ENCODE measurements at regions not wholly inside any gene's neighbourhood (a gene's known extent, or its start where the extent isn't known, plus 50 kb on each side); places are given as distances from the start of the nearest gene placed in this dataset.
"Not testable (repeated sequence)": the region's sequence is repeated elsewhere in the genome, so short reads cannot be mapped to it uniquely, and the experiment has no call there.

DNA sequence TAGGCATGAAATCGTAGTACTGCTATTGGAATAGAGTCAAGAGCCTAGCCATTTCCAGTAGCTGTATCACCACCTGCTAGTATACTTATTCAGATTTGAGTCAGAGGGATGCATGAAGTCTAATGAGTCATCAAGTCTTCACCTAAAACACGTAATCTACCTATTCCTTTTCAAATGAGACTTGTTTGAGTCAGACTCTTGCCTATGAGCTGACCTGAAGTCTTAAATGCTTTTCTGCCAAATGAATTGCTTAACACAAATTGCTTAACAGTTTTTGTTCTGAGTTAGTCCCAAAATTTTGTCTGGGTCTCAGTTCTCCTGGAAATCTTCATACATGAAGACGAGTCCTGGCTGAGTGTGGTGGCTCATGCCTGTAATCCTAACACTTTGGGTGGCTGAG lies 165.2 kb downstream of the GNAT3 start:
- no peak for DNase-seq

DNA sequence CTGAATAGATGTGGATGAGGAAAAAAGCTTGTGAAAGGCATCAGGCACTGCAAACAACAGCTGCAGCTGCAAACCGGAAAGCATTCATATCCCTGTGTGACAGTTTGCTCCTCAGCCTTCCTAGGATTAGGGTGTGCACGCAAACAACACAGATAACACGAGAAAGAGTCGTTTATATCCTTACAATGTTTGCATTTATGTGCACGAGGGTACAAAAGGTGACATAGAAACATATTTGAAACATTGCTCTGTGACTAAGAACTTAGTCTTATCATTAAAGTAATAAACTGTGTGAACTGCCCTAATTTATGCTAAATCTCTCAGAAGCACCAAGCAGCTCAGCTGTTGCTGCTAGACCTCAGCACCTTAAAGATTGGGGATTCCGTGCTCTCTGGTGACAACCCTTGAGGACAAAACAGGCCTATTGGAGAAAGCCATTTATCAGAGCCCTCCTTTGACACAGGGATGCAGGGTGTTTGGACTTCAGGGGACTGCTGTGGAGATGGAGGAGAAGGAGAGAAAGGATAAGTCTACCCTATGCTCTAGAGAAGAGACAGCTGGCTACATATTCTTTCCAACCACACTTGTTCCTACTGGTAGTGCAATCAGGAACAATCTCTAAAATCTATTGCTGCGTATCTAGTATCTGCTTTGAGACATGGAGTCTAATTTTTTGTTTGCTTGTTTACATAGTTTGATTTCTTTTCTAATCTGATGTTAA lies 176.2 kb downstream of the GNAT3 start:
- DNase-seq, result no peak

DNA sequence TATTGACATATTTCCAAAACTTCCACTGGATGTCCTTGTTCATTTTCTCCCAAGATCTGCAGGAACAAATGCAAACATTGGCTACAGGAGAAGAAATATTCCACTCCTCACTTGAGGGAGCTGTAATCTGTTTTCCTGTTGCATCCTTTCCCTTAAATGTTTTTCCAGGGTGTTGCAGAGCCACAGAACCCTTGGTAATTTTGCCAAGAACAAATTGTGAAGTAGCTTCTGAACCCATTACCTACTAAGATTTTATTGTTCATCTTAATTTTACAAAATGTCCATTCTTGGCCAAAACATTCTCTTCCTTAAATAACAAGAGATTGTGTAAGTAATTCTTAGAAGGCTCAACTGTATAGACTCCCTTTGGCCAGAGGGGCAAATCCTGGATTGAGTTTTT lies 177.0 kb downstream of the GNAT3 start:
- no peak for DNase-seq

DNA sequence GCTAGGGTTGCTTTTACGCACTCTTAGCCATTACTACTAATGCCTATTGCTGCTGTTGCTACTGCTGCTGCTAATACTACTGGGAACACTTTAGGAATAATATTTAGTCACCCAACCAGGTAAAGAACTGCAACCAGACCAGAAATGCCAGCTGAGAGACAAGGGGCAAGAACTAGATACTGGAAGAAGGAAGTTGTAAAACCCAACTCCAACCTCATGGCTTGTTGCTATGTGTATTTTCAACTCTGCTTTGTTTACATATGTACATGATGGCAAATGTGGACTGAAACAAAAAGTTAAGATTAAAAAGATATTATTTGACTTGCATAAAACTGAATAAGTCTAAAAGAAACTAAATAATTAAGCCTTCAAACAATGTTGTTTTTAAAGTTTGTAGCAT lies 177.7 kb downstream of the GNAT3 start:
- no peak for DNase-seq

DNA sequence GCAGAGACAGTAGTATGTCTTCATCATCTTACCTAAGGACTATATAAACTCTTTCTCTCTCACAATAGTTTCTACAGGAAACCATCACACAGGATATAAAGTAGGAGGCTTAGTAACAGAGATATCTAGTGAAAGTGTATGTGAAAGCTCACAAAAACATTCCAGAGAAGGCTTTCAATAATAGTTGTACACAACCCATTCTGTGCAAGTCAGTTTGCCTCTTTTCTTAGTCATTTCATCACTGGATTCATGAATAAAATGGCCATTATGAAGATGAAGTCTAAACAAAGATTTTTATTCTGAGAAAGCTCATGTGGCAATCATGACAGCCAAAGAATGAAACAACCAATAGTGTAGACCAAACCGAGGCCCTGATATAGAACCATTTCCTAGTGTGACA lies 178.8 kb downstream of the GNAT3 start:
- no peak for DNase-seq

DNA sequence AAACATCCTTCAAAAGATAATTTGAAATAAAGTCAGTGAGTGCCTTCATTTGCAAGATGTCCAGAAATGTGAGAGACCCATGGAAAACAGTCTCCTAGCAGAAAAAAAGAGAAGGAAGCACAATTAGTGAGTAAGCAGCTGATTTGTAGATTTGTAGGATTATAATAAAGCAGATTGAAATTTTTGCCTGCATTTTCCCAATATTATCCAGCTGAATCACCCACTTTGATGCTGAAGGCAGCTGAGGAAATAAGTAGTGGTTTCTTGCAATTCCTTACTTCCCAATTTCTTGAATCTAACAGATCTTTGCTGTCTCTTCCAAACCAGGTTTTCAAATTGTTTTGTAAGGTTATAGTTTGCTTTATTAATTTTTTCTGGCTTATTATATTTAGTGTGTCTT lies 181.4 kb downstream of the GNAT3 start:
- no peak for DNase-seq

DNA sequence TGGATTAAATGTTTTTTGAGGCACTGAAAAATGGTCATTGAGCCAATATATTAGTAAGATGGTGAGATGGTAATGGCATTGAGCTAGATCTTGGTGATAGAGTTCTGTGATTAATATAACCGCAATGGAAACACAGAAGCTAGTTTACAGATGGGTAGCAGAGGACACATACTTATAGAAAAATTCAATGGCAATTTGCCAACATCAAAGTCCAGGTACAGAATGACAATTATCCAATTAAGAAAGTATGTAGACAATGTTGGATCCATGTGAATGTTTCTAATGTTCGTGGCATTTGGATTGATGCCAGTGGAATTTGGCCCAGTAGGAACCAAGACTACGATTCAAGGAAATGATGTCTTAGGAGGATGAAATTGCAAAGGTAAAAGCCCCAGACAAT lies 187.8 kb downstream of the GNAT3 start:
- no peak for DNase-seq

DNA sequence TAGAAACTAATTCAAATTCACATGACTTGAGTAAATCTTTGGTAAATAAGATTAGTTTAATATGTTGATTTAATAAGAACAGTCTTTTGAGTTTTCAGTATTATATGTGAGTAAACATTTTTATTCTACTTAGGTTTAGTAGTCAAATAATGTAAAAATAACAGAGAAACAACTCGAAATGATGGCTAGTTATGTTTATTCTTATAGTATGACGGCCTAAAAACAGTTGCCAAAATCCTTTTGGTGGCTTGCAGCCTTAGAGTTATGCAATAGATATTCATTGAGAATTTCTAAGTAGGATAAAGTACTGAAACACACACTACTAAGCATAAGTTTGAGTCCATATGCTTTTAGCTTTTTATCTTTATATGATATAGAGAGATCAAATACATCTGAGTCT lies 184.8 kb downstream of the GNAI1 start:
- DNase-seq, result no peak

DNA sequence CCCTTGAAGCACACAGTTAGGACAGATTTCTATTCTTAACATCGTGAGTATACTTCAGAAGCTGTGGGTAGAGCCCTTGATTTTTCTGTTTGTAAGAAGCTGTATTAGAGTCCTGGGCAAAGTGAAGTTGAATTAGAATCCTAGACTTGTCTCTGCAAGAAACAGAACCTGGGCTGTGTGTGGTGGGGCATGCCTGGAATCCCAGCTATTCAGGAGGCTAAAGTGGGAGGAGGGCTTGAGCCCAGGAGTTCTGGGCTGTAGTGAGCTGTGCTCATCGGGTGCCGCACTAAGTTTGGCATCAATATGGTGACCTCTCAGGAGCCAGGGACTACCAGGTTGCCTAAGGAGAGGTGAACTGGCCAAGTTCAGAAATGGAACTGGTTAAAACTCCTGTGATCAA lies 183.4 kb downstream of the GNAI1 start:
- no peak for DNase-seq

DNA sequence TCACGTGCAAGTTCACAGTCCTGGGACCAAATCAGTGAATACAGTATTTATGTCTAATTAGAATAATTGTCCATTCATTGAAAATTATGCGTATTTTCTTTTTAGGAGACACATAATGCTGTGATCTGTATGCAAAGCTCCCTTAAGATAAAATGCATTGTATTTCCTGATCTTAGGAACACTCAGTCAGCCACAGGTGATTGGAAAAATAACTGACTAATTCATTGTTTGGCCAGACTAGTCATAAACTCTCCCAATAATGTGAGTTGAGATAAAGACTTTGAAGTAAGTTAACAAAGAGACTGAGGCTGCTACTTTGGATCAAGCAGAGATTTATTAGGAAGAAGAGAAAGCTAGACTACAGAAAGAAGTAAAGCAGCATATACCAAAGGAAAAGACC lies 182.2 kb downstream of the GNAI1 start:
- no peak for DNase-seq

DNA sequence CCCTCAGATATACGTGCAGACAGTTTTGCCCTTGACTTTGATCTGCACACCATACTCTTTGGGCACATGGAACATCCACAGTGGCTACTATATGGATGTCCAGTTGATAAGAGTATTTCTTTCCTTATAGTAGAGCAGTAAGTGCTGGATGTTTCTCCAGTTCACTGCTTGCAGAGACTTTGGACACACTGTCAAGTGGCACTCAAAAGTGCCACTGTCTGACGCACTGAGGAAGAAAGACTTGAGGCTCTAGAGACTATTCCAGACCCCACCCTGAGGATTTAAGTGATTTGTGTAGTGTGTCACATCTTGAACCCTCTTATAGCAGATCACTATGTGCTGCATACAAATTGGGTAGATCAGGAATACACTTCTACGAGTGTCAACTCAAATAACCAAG lies 179.1 kb downstream of the GNAI1 start:
- DNase-seq, result no peak

DNA sequence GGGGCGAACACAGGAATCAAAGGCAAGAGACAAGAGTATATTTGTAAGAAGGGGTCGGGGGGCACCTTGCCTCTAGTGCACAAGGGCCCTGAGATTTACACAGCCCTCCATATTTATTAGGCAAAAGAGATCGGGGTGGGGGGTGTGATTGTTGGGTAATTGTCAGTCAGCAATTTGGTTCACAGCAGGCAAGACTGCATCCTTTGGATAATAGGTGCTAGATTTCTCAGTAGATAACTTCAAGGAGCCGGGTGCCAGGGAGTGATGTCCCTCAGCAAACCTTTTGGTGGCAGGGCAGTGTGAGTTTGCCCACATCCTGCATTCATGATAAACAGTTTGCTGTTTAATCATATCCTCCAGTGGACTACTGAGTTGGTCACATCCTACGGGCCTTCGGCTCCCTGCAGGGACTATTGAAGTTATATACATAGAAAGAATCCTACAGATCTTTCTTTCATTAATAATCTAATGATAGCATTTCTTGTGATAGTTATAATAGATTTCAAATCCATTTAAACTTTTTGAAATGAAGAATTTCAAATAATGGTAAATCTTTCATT lies 178.5 kb downstream of the GNAI1 start:
- DNase-seq, result no peak

DNA sequence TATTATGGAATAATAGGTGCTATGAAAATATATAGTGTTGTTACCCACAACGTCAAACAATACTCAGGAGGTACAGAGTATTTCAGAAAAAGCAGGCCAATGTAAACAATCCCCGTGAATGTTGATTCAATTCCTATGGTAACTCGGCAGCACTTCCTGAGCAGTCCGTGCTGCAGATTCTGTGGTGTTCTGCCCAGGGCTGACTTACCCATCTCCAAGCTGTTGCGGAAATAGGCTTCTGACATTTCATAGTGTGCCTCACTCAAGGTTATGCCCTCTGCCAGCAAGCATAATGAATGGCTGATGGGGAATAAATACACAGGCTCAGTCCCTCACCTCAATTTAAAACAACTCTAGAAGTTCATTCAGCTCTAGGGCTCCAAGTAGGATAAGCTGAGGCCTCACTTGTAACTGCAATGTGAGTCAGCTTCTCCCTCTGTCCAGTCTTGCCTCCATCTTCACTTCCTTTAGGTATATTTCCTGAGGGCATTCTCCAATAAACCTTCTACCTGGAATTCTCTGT lies 177.6 kb downstream of the GNAI1 start:
- DNase-seq, result no peak

DNA sequence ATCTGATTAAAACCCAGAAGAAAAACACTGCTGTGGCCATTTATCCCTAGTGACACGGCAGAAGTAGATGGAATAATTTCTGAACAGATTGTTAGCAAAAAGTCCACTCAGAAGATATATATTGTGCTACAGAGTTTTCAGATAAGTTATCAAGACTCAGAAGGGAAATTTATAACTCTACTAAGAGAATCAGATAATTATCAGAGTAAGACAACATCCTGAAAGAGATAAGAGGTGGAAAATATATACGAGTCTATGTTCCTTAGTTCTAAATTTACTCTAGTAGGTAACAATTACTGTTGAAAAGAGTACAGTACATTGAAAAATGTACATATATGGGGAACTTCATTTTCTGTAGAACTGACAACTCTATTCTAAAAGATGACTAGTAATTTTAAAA lies 176.7 kb downstream of the GNAI1 start:
- no peak for DNase-seq

DNA sequence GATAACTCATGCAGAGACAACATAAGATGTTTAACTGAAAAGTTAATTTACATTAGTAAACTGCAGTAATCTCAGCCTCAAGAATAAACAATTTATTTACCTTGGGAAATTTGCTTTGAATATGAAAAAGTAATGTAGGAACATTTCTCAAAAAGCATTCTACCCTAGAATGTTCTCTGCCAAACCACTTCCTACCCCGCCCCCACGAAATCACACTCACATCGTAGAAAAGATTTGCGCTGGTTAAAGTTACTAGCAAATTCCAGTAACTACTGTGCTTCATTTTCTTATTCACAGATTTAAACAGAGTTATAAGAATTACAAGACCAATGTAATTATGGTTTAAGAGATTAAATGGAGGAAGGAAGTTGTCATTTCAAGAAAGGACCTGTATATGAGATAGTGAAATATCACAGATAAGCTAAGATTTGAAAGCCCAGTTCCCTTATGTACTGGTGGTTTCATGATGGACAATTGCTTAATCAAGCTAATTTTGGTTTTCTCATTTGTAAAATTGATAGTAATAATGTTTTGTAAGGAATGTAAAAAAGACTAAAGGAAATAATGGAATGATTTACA lies 175.4 kb downstream of the GNAI1 start:
- DNase-seq, result no peak

DNA sequence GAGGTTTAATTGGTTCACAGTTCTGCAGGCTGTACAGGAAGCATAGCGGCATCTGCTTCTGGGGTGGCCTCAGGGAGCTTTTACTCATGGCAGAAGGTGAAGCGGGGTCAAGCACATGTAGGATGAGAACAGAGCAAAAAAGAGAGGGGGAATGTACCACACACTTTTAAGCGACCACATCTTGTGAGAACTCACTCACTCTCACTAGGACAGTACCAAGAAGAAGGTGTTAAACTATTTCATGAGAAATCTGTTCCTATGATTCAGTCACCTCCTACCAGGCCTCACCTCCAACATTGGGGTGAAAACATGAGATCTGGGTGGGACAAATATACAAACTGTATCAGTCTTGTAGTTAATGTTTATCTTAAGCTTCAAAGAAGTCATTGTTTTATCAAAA lies 174.7 kb downstream of the GNAI1 start:
- no peak for DNase-seq

DNA sequence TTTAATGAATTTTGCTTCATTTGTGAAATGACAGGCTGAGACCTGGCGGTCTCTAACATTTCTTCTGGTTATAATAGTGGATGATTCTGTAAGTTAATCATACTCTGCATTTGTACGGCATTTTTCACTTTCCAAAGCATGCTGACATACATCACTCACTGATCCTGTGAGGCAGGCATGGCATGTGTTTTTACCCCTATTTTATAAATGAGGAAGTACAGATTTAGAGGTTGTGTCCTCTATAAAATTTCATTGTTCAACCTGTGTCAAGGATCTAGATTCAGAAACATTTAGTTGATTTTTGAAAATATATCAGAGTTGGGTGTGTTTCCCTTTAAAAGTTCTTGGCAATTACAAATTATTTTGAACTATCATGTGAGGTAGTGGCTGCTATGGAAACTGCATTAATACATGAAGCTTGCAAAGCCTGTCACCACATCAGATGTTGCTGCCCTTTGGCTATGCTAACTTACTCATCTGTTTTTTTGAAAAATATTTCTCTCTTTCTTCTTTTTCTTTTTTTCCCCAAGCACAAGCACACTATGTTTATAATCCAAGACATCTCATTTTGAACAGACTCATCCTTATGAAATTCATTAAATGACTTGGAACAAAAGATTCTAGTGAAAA lies 172.7 kb downstream of the GNAI1 start:
- no peak for DNase-seq

DNA sequence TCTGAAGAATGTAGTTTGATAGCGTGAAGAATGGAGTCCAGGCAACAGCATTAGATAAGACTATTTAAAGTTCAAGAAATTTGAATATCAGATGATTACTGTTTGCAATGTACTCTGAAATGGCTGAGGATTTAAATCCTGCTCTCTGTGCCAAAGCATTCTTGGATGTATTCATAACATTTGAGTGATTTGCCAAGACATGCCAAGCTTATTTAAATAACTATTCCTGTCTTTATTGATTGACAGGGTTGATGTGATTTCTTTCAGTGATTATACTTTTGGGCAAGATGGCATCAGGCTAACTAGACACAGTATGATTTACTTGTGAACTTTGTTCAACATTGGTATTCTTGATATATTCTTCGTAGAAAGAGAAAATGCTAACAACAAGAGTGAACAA lies 168.7 kb downstream of the GNAI1 start:
- DNase-seq, result no peak

DNA sequence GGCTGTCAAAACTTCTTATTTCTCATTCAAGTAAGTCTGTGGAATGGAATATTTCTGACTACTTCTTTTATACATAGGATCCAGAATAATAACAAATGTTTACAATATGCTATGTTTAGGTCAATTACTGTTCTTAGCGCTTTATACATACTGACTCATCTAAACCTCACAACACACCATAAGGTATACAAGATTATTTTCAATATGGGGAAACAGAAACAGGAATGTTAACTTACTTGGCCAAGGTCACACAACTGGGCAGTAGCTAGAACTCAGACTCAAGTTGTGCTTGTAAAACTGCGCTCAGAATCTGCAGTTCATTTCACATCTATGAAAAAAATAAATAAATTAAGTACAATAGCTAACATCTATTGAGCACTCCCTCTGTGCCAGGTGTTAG lies 168.0 kb downstream of the GNAI1 start:
- no peak for DNase-seq

DNA sequence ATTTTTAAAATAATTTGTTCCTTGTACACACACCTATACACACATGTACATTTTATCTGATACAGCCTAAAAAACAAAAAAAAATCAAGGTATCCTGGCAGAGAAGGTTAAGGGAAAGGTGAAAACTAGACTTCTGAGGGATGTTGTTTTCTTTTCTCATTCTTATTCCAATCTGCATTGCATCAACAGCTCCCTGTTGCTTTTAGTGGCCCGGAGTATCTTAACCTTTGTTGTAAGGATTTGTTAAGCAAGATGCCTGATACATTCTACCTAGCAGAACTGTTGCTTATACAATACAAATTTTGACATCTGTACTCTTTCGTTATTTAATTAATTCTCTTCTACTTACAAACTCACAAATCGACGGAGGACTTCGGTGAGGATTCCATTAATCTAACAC lies 167.4 kb downstream of the GNAI1 start:
- no peak for DNase-seq

DNA sequence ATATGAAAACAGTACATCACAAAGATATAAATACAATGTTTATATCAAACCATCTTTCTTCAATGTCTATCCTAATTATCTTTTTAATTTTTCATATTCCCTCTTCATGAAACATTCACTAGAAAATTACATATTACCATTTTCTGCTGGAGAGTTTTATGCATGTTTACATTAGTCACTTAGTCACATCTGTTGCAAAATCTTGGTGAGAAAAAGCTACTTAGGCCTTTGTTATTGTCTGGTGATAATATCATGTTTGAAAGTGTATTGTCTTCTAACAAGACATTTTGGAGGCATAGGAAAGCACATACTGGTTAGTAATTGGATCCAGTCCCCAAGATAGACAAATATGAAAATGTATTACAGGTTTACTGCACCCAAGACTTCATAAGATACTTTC lies 163.6 kb downstream of the GNAI1 start:
- no peak for DNase-seq

DNA sequence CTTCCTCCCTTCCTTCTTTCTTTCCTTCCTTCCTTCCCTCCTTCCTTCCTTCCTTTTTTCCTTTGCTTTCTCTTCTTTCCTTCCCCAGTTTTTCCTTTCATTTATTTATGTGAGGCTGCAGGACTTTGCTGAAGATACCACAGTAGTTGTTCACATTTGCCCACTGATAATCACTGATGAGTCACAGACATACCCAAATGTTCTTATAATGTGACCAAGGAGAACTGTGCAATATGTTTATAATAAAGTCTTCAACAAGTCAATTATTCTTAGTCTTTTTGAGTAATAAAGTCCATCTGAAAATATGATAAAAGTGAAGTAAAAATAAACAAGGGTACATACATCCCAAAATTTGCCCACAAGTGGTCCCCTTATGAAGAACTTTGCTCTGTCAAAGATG lies 159.7 kb downstream of the GNAI1 start:
- DNase-seq, result no peak

DNA sequence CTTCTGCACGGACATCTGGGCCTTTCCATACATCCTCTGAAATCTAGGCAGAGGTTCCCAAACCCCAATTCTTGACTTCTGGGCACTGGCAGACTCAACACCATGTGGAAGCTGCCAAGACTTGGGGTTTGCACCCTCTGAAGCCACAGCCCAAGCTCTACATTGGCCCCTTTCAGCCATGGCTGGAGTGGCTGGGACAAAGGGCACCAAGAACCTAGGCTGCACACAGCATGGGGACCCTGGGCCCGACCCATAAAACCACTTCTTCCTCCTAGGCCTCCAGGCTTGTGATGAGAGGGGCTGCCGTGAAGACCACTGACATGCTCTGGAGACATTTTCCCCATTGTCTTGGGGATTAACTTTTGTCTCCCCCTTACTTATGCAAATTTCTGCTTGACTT lies 158.0 kb downstream of the GNAI1 start:
- not testable (repeated sequence) for DNase-seq

All from GDM1 (cell line).